SU-DHL-6 (cell line): ENCODE measurements at regions not wholly inside any gene's neighbourhood (a gene's known extent, or its start where the extent isn't known, plus 50 kb on each side); places are given as distances from the start of the nearest gene placed in this dataset.

ENCODE experiments used
- CTCF ChIP-seq: fragments of 200-600 bp; sonication (generic); IDR thresholded peaks from one replicate; pipeline ENCODE4 v1.5.1; 2017; ENCODE audit warnings: antibody characterized with exemption, mild to moderate bottlenecking, low read length, moderate library complexity; ENCODE audit not compliant: insufficient read depth, poor library complexity, severe bottlenecking
- EZH2phosphoT487 ChIP-seq: fragments of 200-600 bp; sonication (generic), shearing (Covaris generic); conservative IDR thresholded peaks from 2 replicates; pipeline ENCODE4 v1.6.1; 2018; ENCODE audit warnings: mild to moderate bottlenecking, antibody characterized with exemption, low read length, moderate library complexity, mixed read lengths

- TF ChIP-seq CTCF (no peak), EZH2phosphoT487 (no peak)
Observed at GRCh38 chr2:75319951-75320350, 120.6 kb upstream of the TACR1 start.
